ELF-1 (cell line): ENCODE measurements at regions not wholly inside any gene's neighbourhood (a gene's known extent, or its start where the extent isn't known, plus 50 kb on each side); places are given as distances from the start of the nearest gene placed in this dataset.

Source experiments
- DNase-seq: peaks from one replicate; pipeline ENCODE4 v3.0.0-alpha.2; 2016; ENCODE audit warnings: low read depth, low spot score

DNA sequence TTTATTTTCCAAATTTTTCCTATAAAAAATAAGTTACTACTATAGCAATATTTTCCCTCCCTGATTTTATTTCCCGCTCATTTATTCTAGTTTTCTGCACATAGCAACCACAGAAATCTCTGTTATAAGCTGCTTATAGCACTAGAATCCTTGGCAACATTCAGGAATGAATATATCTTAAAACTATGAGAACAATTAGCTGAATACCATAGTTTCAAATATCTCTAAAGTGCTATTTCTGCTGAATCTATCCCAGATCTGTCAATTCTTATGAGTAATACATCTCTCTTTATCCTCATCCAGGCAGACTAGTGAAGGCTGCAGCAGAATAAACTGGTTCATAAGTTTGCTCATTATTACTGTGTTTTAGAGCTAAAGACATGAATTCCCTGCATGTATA, 622.9 kb upstream of the DIPK2B start:
- no peak for DNase-seq

DNA sequence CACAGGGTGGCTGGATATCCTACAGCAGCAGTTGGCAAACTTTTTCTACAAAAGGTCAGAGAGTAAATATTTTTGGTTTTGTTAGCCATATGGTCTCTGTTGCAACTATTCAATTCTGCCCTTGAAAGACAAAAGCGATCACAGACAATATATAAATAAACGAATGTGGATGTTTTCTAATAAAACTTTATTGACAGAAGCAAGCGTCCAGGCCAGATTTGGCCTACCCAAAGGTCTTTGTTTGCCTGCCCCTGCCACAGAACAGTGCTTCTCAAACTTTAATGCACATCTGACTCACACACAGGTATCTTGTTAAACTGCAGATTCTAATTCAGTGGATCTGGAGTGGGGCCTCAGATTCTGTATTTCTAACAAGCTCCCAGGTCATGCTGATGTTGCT, 621.4 kb upstream of the DIPK2B start:
- no peak for DNase-seq

DNA sequence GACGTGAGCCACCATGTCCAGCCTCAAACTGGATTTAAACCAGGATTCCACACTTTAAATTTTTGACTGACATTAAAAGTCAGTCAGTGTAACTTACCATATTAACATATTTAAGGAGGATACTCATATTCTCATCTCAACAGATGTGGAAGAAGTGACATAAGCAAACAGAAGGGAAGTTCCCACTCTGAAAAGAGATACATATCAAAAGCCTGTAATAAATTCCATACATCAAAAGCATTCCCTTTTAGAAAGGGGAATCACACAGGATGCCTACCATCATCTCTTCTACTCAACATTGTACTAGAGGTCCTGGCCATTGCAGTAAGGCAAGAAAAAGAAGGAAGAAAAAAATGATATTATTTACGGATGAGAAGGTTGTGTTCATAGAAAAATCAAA, 618.2 kb upstream of the DIPK2B start:
- DNase-seq: no peak

DNA sequence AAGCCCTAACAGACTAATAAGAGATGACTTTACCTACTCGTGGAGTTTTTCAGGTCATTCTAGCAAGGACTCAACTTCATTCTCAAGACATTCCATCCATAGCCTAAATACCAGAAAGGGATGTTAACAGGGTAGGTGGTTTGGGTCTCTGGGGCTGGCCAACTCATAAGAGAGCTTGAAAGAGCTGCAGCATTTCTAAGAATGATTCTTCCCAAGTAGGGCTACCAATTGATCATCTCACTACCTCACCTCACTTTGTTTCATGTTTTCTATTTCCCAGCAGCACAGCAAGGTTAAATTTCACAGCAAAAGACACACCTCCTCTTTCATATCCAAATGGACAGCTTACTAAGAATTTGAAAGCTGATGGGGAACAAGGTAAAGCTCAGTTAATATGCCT, 614.8 kb upstream of the DIPK2B start:
- DNase-seq: no peak

DNA sequence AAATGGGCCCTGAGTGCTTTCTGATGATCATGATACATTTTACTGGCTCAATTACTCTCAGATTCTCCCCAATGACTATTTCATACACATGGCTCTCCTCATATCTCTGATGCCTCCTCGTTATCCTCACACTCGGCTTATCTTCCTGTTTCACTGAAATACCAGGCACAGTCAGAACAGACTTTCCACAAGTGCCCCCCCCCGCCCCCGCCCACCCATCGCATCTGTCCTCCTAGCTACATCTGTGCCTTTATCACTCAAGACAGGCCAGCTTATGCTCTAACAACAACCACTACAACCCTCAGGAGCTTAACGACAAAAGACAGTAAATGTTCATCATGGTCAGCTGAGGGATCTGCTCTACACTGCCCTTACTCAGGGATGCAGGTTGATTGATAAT, 610.6 kb upstream of the DIPK2B start:
- DNase-seq: no peak

DNA sequence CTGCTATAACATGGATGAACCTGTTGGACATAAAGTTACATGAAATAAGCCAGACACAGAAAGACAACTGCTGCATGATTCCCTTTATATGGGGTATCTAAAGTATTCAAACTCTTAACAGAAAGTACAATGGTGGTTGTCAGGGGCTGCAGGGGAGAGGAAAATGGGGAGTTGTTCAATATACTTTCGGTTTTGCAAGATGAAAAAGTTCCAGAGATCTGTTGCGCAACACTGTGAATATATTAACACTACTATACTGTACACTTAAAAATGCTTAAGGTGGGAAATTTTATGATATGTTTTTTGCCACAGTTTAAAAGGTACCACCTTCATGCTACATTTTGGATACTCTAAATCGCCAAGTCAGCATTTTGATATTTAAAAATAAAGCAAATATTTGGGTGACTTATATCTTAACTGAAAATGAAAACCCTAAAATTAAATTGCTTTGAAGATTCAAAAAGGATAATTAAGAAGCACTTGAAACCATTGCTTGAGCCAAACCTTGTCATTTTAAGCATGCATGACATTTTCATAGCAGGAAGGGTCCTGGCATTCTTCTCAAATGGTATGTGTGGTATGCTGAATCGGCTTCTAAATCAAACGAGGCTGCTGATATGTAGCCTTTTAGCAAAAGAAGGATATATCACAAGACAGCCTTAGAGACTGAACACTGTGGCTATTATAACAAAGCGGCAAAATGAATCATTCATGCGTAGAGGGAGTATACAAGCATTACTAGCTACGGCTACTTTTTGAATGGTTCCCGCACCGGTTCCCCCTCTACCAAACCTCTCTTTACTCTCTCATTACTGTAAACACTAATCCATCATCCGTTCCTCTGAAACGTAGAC, 607.1 kb upstream of the DIPK2B start:
- no peak for DNase-seq

DNA sequence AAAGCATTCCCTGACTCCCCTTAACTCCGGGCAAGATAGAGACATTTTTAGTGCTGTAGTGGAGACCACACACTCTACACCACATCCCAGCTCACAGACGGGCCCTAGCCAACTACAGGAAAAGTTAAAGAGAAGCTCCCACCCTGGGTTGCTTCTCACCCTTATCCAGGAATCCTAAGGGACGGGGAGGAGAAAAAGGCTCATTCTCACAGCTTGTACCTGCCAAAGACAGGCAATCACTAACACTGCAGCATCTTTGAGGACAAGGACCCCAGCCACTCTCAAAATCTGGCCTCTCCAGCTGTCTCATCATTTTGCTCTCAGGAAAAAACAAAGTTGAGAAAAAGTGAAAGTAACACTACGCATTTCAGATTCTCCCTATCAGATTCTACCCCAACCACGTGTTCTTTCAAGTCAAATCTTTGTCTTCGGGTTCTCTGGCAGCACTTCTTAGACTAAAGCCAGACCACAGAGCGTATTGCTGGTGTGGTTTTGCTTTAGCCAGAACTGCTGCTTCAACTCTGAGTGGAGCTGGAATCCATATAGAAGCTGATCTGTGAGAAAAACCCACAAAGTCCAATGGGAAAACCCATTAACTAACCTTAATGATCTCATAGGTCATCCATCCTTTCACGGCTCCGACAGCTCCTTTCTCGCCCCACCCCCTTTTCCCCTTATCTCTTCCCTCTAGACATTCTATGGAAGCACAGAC, 605.9 kb upstream of the DIPK2B start:
- peak; percentile 81 for DNase-seq

DNA sequence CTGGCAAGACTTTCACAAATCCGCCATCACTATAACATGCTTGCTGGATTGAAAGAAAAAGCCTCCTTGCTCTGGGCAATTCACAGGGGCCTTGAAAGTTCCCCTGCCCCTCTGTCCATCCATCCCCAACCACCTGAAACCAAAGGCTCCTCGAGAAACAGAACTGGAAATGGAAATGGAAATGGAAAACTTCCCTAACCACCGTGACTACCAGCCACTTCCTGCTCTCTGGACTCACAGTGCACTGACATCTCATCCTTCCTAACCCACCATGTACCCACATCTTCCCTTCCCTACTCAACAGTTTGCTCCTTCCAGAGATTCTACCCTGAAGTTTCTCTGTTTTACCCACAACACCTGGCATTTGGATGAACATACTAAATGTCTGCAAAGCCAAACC, 603.6 kb upstream of the DIPK2B start:
- DNase-seq: no peak

DNA sequence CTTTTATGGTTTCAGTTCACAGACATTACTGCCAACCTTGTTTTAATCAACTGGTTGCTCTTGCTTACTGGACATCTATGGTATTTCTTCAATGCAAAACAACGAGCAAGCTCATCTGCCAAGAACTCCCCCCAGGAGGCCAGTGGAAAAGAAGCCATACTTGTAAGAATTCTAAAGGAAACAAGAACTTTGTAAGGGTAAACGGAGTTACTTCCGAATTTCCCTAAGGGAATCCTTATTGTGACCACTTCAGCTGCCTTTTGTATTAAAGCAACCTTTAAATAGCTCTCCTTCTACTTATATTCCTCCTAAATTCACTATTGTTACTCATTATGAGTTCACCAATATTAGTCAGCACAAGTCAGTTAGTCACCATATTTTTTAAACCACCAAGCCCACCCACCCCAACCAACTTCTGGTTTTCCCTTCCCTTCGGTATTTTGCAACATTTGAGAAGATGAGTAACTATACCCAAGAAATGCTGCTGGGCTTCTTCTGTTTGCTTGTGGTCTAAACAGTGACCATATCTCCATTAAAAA, 602.8 kb upstream of the DIPK2B start:
- DNase-seq: no peak

DNA sequence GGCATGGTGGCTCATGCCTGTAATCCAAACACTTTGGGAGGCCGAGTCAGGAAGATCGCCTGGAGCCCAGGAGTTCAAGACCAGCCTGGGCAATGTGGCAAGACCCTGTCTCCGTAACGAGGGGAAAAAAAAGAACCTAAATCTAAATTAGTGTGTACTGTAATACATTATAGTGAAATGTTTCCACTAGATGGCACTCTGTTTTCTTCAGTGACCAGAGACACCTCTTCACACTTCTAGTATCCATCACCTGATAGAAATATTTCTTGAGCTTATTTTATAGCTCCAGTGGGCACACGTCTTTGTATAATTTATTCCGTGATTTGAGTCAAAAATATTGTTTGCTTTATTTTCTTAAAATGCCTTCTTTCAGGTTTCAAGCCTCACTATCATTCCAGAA, 600.9 kb upstream of the DIPK2B start:
- no peak for DNase-seq

DNA sequence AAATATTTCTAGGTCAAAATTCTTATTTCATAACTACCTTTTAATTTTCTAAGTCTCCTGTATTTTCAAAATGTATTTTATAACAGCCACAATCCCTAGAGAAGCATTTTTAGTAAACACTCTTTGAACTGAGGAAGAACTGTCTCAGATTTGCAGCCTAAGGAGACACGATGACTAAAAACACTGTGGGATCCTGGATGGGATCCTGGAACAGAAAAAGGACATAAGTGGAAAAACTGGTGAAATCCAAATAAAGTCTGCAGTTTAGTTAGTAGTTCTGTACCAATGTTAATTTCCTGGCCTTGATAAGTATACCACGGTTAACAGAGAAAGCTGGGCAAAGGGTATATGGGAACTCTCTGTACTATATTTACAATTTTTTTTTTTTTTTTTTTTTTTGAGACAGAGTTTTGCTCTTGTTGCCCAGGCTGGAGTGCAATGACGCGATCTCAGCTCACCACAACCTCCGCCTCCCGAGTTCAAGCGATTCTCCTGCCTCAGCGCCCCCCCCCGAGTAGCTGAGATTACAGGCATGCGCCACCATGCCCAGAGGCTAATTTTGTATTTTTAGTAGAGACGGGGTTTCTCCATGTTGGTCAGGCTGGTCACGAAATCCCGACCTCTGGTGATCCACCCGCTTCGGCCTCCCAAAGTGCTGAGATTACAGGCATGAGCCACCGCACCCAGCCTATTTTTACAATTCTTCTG, 600.2 kb upstream of the DIPK2B start:
- DNase-seq: peak; percentile 67

DNA sequence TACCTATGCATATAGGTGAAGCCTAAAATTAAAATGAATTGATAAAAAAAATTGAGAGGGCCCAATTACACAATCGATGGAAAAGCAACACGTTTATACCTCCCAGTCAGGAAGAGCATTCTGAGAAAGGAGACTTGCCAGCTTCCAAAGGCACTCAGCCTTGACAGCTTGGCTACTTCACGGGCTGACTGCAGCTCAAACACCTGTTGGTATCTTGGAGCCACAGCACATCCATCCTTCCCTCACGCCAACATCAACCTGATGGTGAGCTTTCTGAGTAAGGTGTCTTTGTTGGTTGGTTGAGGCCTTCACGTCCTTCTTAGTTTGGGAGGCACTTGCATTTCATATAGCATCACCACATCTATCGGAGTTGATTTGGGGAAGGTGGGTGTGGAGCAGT, 598.9 kb upstream of the DIPK2B start:
- DNase-seq: no peak

DNA sequence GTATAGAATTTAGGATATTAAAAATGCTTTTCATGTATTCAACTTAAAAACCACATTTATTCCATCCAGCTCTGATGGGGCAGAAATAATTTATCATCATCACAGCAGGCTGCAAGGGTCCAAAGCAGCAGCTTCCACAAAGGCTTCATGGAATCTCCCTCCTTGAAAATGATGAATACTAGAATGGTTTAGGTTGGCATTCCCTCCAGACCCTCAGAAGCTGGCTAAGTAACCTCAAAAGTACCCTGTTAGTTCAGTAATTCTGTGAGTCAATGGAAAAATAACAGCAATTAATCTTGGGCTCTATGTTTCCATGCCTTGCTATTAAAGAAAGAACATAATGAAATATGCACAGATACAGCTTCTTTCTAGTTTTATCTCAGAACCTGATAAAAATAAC, 594.9 kb upstream of the DIPK2B start:
- no peak for DNase-seq

DNA sequence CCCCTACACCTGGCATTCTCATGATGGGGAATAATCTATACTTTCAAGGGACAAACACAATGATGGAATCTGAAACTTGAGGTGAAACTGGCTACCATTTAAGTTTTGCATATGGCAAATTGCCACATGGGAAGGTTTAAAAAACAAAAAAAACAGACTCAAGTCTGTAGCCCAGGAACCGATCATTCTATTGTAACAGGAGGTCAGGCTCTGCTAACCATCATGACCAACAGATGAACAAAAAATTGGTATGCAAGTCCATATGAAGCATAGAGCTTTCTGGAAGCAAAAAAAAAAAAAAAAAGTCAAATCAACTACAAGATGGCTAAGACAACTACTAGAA, 594.3 kb upstream of the DIPK2B start:
- no peak for DNase-seq

DNA sequence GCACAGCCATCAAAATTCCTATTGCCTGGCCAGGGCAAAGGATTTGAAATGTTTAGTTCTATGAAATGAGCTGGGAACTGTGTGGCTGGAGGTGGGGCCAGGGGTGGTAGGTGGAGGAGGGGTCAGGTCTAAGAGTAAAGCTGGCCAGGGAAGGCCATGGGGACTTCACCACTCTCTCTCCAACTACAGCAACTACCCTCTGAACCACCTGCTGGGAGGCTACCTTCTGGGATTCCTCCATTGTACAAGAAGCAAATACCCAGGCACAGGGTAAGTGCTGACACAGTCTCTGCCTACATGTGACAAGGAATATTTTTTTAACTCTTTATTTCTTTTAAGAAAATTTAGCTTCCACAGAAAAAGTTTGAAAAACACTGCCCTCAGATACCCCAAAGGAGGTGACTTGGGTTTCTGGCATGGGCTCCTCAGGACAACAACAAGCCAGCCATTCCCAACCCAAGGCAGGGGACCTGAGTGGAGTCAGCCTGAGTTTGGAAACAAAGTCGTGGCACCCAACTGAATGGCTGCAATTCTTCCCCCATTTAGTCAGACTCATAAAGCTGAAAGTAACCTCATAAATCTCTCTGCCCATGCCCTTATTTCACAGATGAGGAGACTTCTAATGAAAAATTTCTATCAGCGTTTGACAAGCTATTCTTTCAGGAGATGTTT, 593.8 kb upstream of the DIPK2B start:
- DNase-seq: no peak

DNA sequence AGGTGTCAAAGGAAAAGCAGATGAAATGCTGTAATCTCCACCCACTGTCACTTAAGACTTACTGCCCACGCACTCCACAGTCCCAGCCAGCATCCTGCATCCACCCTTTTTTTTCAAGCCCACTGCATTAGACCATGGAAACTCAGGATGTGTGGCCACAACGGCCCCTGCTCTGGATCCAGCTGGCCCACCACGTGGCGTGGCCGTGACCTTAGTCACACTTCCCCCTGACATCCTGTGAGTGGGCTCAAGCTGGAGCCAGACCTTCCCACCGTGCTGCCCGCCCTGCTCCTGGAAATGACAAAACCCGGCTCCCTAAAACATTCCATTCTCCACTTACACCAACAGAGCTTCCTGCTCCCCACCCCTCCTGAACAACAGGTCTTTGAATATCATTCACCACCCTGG, 588.3 kb upstream of the DIPK2B start:
- DNase-seq: peak; percentile 51

DNA sequence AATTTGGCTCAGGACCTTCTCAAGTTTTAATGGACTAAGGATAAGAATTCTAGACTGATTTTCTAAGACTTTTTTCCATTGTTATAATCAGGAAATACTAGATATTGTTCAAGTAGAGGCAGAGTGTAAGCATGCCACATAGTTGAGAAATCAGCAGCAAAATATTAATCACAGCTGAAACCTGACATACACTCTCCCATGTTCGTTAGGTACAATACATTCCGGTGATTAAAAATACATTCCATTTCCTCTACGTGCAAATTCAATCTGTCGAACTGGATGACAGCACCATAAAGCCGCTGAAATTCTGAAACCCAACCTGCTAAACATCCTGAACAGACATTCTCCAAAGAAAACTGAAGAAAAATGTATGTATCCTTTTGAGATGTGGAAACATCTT, 587.6 kb upstream of the DIPK2B start:
- no peak for DNase-seq

DNA sequence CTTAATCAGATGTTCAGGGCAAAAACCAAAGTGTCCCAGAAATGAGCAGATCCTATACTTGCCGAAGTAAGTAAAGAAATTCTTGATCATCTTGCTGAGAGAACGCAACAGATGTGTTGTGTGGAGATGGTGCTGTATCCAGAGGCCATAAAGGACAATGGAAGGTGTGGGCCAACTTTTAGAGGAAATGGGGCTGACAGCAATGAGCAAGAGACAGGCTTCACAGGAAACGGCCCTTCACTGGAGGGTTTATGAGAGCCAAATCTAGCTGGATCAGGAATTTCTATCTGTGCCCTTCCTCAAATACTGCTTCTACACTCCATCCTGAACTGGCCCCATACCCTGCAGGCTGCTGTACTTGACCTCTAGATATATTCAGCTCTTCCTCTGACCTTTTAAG, 583.9 kb upstream of the DIPK2B start:
- DNase-seq: no peak

DNA sequence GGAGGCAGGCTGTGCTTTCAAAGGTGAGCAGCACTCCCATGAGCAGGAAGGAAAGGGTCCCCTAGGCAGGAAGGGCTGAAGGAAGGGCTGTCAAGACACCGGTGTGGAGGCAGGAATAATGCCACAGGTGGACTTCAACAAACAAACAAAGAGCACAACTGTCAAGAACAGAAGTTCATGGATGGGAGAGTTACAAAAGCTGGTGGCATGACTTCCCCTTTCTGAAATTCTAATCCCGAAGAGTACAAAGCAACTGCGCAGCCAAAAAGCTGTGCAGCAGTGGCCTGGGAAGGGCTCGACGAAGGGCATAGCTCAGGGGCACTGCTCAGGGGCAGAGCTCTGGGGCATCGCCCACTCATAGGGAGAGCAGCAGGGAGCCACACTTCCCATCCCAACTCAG, 582.3 kb upstream of the DIPK2B start:
- DNase-seq: no peak

DNA sequence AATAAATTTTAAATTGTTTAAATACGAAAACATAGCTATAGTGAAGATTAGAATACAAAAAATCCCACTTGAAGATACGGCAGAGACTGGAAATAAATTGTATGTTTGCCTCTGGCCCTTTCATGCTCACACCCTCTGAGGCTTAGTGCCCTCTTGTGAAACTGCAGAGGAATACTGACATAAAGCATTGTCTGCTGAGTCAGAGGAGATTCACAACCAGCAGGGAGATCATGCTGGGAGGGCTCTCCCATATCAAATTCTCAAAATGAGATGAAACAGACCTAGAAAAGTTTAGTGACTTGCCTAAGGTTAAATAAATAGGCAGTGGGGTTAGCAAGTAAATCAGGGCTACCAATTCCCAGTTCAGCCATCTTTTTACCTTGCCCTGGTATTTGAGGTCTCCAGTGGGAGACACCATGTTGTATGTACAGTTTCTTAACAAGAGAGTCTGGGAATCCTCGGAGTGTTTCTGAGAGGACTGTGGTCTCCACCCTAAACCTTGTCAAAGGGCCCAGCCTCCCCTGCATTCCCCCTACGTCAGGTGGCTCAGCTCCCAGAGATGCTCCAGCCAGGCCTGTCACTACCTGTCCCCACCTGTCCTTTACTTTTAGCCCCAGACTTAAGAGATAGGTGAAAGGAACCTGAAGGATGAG, 581.4 kb upstream of the DIPK2B start:
- peak; percentile 43 for DNase-seq

DNA sequence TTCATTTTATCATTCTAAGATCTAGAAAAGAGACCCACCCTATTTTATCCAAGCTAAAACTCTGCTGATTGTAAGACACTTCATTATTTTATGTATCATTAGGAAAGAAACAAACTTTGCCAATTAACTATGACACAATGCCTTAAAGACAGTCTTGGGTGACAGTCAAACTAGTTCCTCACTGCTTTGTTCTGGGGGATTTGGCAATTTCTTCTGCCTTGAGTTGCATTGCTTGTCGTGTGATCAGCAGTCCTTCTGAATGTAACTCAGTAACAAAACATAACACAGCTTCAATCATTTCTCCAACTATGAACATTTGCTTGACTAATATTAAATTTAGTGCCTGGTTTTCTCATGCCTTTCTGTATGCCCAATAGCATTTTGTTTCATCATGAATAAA, 577.9 kb upstream of the DIPK2B start:
- no peak for DNase-seq
